ENCODE measurements at regions not wholly inside any gene's neighbourhood (a gene's known extent, or its start where the extent isn't known, plus 50 kb on each side); places are given as distances from the start of the nearest gene placed in this dataset.

GRCh38 chr2:176413786-176414185 is 144.5 kb downstream of the MTX2 start:
- Histone ChIP-seq H3K9ac (ENCODE audit: low read length) (no peak overlapping the region), H3K79me2 (ENCODE audit: low read length) (no peaks in the 10 kb centered on the region), H3K27ac (ENCODE audit: low read length) (no peak overlapping the region), H3K4me1 (ENCODE audit: insufficient read depth, low read length) (peaks cover under 1% of the 10 kb centered on the region; the same call in 1 of the 2 replicates), H3K27me3 (ENCODE audit: low read length) (no peaks in the 10 kb centered on the region), H3K9me3 (ENCODE audit: low read length) (no peaks in the 10 kb centered on the region), H3K4me3 (ENCODE audit: low read length) (no peak overlapping the region), H2AFZ (ENCODE audit: low read length) (no peak overlapping the region), H3K9me2 (replicated peaks; ENCODE audit: low read length) (no peaks in the 10 kb centered on the region), H3K4me2 (ENCODE audit: low read length) (no peak overlapping the region), H4K20me1 (ENCODE audit: low read length) (no peaks in the 10 kb centered on the region), H3F3A (ENCODE audit: low read length, unreplicated experiment) (no peaks in the 10 kb centered on the region), H3K36me3 (ENCODE audit: low read depth, low read length) (no peaks in the 10 kb centered on the region)
- ChIA-PET CTCF (no interaction called here), POLR2A (ENCODE audit: unreplicated experiment) (no interaction called here)
- TF ChIP-seq EZH2 (IDR thresholded peaks at IDR 0.05; ENCODE audit: low read length, unreplicated experiment) = no peak
- no peak for TF ChIP-seq EZH2phosphoT487 (IDR thresholded peaks at IDR 0.05; ENCODE audit: borderline replicate concordance, low read length)
- TF ChIP-seq CTCF (conservative IDR thresholded peaks at IDR 0.05; ENCODE audit: low read depth, low read length) = no peak
- intact Hi-C loops (cut with micrococcal nuclease) = no loop called here
- BruUV-seq (replicated peaks) = no TSS peak
- ATAC-seq = no peak
- DNase-seq = peak; percentile 1

GRCh38 chr2:176414641-176415040 is 145.4 kb downstream of the MTX2 start:
- H3K4me3 ChIP-seq (ENCODE audit: low read length) = no peak overlapping the region
- no peak overlapping the region for H3K4me2 ChIP-seq (ENCODE audit: low read length)
- H3K79me2 ChIP-seq (ENCODE audit: low read length) = no peaks in the 10 kb centered on the region
- peaks cover 9% of the 10 kb centered on the region for H3K4me1 ChIP-seq (ENCODE audit: insufficient read depth, low read length)
- BruUV-seq (replicated peaks) = no TSS peak
- no peaks in the 10 kb centered on the region for H3K9me2 ChIP-seq (replicated peaks; ENCODE audit: low read length)
- intact Hi-C loops (cut with micrococcal nuclease) = no loop called here
- H3F3A ChIP-seq (ENCODE audit: low read length, unreplicated experiment) = no peaks in the 10 kb centered on the region
- no peak overlapping the region for H3K9ac ChIP-seq (ENCODE audit: low read length)
- TF ChIP-seq CTCF (conservative IDR thresholded peaks at IDR 0.05; ENCODE audit: low read depth, low read length) (no peak), EZH2 (IDR thresholded peaks at IDR 0.05; ENCODE audit: low read length, unreplicated experiment) (no peak), EZH2phosphoT487 (IDR thresholded peaks at IDR 0.05; ENCODE audit: borderline replicate concordance, low read length) (no peak)
- H4K20me1 ChIP-seq (ENCODE audit: low read length) = no peaks in the 10 kb centered on the region
- H3K36me3 ChIP-seq (ENCODE audit: low read depth, low read length) = no peaks in the 10 kb centered on the region
- POLR2A ChIA-PET (ENCODE audit: unreplicated experiment) = no interaction called here
- no peak for ATAC-seq
- H2AFZ ChIP-seq (ENCODE audit: low read length) = no peak overlapping the region
- DNase-seq = peak; percentile 5
- H3K27ac ChIP-seq (ENCODE audit: low read length) = no peak overlapping the region
- no peaks in the 10 kb centered on the region for H3K9me3 ChIP-seq (ENCODE audit: low read length)
- CTCF ChIA-PET = no interaction called here
- H3K27me3 ChIP-seq (ENCODE audit: low read length) = no peaks in the 10 kb centered on the region

- Histone ChIP-seq H3F3A (ENCODE audit: low read length, unreplicated experiment) (no peaks in the 10 kb centered on the region), H3K36me3 (ENCODE audit: low read depth, low read length) (no peaks in the 10 kb centered on the region), H3K9me2 (replicated peaks; ENCODE audit: low read length) (no peaks in the 10 kb centered on the region), H3K4me3 (ENCODE audit: low read length) (no peak overlapping the region), H3K4me2 (ENCODE audit: low read length) (no peak overlapping the region), H3K9me3 (ENCODE audit: low read length) (no peaks in the 10 kb centered on the region), H2AFZ (ENCODE audit: low read length) (no peak overlapping the region), H3K27me3 (ENCODE audit: low read length) (no peaks in the 10 kb centered on the region), H3K79me2 (ENCODE audit: low read length) (no peaks in the 10 kb centered on the region), H3K4me1 (ENCODE audit: insufficient read depth, low read length) (peaks cover 16% of the 10 kb centered on the region), H3K9ac (ENCODE audit: low read length) (no peak overlapping the region), H3K27ac (ENCODE audit: low read length) (no peak overlapping the region), H4K20me1 (ENCODE audit: low read length) (no peaks in the 10 kb centered on the region)
- ATAC-seq = no peak
- POLR2A ChIA-PET (ENCODE audit: unreplicated experiment) = no interaction called here
- CTCF ChIA-PET = no interaction called here
- peak; percentile 0 for DNase-seq
- TF ChIP-seq EZH2 (IDR thresholded peaks at IDR 0.05; ENCODE audit: low read length, unreplicated experiment) = no peak
- no peak for TF ChIP-seq CTCF (conservative IDR thresholded peaks at IDR 0.05; ENCODE audit: low read depth, low read length)
- no peak for TF ChIP-seq EZH2phosphoT487 (IDR thresholded peaks at IDR 0.05; ENCODE audit: borderline replicate concordance, low read length)
- BruUV-seq (replicated peaks) = no TSS peak
- intact Hi-C loops (cut with micrococcal nuclease) = no loop called here
Measured at GRCh38 chr2:176415174-176415895, 146.1 kb downstream of the MTX2 start.
